DOHH2 (cell line): ENCODE measurements at regions not wholly inside any gene's neighbourhood (a gene's known extent, or its start where the extent isn't known, plus 50 kb on each side); places are given as distances from the start of the nearest gene placed in this dataset.

ENCODE experiments used
- EZH2phosphoT487 ChIP-seq: fragments of 200-600 bp; sonication (generic); IDR thresholded peaks from 2 replicates; pipeline ENCODE4 v1.6.1; 2017; ENCODE audit warnings: borderline replicate concordance, mild to moderate bottlenecking, antibody characterized with exemption, low read length, moderate library complexity, mixed read lengths
- TF ChIP-seq, protein P1 (sequence below): fragments of 200-600 bp; sonication (generic); IDR thresholded peaks from one replicate; pipeline ENCODE4 v1.5.1; 2014; ENCODE audit warnings: antibody characterized with exemption, mild to moderate bottlenecking, low read depth, low read length; ENCODE audit not compliant: poor library complexity, severe bottlenecking

DNA sequence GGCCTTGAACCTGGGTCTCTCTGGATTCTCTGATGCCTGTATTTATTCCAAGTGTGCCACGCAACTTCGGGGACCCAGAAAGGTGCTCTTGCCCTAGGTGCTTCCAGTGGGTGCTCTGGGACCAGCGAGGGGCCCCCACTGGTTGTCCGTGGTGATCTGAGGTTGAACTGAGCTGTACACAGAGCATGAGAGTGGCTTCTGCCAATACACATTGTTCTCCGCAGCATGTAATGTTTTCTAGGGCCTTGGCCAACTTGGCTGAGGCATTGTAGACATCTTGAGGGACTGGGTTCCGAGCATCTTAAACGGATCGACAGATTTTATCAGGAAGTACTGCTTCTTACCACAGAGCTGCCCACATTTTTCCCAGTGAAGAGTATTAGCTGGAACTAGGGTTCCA is 117.9 kb downstream of the MTX3 start:
- TF ChIP-seq, protein P1, sequence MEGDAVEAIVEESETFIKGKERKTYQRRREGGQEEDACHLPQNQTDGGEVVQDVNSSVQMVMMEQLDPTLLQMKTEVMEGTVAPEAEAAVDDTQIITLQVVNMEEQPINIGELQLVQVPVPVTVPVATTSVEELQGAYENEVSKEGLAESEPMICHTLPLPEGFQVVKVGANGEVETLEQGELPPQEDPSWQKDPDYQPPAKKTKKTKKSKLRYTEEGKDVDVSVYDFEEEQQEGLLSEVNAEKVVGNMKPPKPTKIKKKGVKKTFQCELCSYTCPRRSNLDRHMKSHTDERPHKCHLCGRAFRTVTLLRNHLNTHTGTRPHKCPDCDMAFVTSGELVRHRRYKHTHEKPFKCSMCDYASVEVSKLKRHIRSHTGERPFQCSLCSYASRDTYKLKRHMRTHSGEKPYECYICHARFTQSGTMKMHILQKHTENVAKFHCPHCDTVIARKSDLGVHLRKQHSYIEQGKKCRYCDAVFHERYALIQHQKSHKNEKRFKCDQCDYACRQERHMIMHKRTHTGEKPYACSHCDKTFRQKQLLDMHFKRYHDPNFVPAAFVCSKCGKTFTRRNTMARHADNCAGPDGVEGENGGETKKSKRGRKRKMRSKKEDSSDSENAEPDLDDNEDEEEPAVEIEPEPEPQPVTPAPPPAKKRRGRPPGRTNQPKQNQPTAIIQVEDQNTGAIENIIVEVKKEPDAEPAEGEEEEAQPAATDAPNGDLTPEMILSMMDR = no peak
- no peak for TF ChIP-seq EZH2phosphoT487
